ENCODE measurements at regions not wholly inside any gene's neighbourhood (a gene's known extent, or its start where the extent isn't known, plus 50 kb on each side); places are given as distances from the start of the nearest gene placed in this dataset.

DNA sequence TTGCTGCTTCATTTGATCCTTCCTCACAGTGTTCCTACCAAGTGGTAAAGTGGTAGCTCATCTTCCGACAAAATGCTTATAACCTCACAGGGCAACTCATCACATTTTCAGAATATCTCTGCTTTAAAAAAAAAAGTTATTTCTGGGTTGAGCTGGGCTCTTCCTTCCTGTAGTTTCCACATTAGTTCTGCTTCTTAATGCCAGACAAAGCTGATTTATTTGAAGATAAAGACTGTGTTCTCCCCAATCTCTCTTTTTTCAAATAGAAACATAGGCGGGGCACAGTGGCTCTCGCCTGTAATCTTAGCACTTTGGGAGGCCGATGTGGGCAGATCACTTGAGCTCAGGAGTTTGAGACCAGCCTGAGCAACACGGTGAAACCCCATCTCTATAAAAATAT, 273.1 kb downstream of the ACTL7B start:
- TF ChIP-seq, protein P1, sequence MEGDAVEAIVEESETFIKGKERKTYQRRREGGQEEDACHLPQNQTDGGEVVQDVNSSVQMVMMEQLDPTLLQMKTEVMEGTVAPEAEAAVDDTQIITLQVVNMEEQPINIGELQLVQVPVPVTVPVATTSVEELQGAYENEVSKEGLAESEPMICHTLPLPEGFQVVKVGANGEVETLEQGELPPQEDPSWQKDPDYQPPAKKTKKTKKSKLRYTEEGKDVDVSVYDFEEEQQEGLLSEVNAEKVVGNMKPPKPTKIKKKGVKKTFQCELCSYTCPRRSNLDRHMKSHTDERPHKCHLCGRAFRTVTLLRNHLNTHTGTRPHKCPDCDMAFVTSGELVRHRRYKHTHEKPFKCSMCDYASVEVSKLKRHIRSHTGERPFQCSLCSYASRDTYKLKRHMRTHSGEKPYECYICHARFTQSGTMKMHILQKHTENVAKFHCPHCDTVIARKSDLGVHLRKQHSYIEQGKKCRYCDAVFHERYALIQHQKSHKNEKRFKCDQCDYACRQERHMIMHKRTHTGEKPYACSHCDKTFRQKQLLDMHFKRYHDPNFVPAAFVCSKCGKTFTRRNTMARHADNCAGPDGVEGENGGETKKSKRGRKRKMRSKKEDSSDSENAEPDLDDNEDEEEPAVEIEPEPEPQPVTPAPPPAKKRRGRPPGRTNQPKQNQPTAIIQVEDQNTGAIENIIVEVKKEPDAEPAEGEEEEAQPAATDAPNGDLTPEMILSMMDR (IDR thresholded peaks at IDR 0.05; ENCODE audit: unreplicated experiment): no peak
- peaks cover 52% of the 10 kb centered on the region for H3K27me3 Mint-ChIP-seq (ENCODE audit: unreplicated experiment)
- no peaks in the 10 kb centered on the region for H3K4me1 Mint-ChIP-seq (ENCODE audit: low read depth, unreplicated experiment)
- CTCF ChIA-PET: no interaction called here
- no peak overlapping the region for H3K4me3 Mint-ChIP-seq (ENCODE audit: low read depth, unreplicated experiment)
- intact Hi-C loops (cut with micrococcal nuclease; ENCODE audit: unreplicated experiment): no loop called here
- no peak overlapping the region for H3K27ac Mint-ChIP-seq (ENCODE audit: unreplicated experiment)
- no peaks in the 10 kb centered on the region for H3K36me3 Mint-ChIP-seq (ENCODE audit: insufficient read depth, unreplicated experiment)
- DNase-seq: no peak
- no TSS peak for BruUV-seq (replicated peaks)
- H3K9me3 Mint-ChIP-seq (ENCODE audit: low read depth, unreplicated experiment): no peaks in the 10 kb centered on the region

DNA sequence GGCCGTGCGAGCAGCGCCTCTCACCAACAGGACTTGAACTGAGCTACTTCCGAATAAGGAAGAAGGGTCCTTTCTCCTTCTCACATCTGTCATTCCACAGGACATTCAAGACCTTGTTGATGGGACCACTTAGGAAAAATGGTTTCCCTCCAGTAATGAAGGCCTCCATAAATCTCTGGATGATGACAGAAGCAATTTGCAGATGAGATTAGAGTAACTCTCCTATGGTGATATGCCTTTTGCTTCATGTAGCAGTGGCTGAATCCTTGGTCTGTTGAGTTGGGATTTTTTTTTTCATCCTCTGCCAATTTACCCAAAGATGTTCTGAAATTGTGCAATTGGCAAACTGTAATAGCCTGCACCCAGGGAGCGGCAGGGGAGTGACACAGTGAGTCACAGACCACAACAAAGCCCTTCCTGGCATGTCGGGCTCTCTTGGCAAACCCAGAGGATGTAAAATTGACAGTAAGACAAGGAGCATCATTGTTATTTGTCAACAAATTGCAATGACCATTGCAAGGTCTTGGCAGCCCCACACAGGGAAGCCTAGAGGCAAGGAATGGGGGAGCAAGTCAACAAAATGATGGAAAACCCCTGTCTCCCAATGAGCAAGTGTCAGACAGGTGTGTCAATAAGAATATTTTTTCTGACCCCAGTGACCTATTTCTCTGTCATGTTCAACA, 275.9 kb downstream of the ACTL7B start:
- intact Hi-C loops (cut with micrococcal nuclease; ENCODE audit: unreplicated experiment): no loop called here
- peak; percentile 55 for DNase-seq
- Mint-ChIP-seq H3K27me3 (ENCODE audit: unreplicated experiment) (peaks cover 50% of the 10 kb centered on the region), H3K4me3 (ENCODE audit: low read depth, unreplicated experiment) (no peak overlapping the region), H3K36me3 (ENCODE audit: insufficient read depth, unreplicated experiment) (no peaks in the 10 kb centered on the region), H3K27ac (ENCODE audit: unreplicated experiment) (no peak overlapping the region), H3K4me1 (ENCODE audit: low read depth, unreplicated experiment) (no peaks in the 10 kb centered on the region), H3K9me3 (ENCODE audit: low read depth, unreplicated experiment) (no peaks in the 10 kb centered on the region)
- CTCF ChIA-PET: no interaction called here
- BruUV-seq (replicated peaks): no TSS peak
- TF ChIP-seq, protein P1 (IDR thresholded peaks at IDR 0.05; ENCODE audit: unreplicated experiment): no peak

DNA sequence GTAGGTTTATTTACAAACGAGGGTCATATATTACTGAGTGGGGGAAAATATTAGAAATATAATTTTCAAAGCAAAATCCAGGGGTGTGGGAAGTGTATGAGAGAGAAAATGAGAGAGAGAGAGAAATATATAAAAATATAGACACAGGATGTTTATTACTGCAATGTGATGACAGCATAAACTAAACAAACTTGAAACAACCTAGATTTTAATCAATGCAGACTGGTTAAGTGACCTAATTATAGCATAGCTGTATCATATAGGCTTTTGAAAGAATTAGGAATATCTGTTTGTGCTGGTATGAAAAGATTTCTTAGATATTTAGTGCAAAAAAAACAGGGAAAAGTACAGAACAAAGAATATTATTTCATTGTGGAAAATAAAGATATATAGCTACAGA, 280.5 kb downstream of the ACTL7B start:
- TF ChIP-seq, protein P1 (IDR thresholded peaks at IDR 0.05; ENCODE audit: unreplicated experiment): no peak
- H3K27me3 Mint-ChIP-seq (ENCODE audit: unreplicated experiment): peaks cover 19% of the 10 kb centered on the region
- no peaks in the 10 kb centered on the region for H3K4me1 Mint-ChIP-seq (ENCODE audit: low read depth, unreplicated experiment)
- no peaks in the 10 kb centered on the region for H3K9me3 Mint-ChIP-seq (ENCODE audit: low read depth, unreplicated experiment)
- no peak overlapping the region for H3K27ac Mint-ChIP-seq (ENCODE audit: unreplicated experiment)
- DNase-seq: no peak
- no TSS peak for BruUV-seq (replicated peaks)
- no peak overlapping the region for H3K4me3 Mint-ChIP-seq (ENCODE audit: low read depth, unreplicated experiment)
- no peaks in the 10 kb centered on the region for H3K36me3 Mint-ChIP-seq (ENCODE audit: insufficient read depth, unreplicated experiment)
- intact Hi-C loops (cut with micrococcal nuclease; ENCODE audit: unreplicated experiment): no loop called here
- CTCF ChIA-PET: no interaction called here

DNA sequence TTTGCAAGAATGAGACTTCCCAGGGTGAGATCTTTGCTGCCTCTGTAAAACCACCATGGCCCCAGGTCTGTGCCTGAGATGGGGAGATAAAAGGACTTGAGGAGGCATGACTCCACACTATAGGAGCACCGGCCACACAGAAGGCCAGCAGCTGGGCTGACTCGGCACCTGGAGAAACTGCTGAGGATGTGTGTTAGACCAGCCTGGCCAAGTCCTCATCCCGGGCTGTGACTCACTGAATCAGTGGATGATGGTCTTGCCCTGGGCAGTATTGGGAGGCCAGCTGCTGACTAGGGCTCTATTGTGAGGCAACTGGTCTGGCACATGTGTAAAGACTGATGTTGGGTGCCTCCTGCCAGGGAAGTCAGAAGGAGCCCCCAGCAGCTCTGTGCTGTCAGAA, 286.2 kb downstream of the ACTL7B start:
- no peak overlapping the region for H3K27ac Mint-ChIP-seq (ENCODE audit: unreplicated experiment)
- no peaks in the 10 kb centered on the region for H3K9me3 Mint-ChIP-seq (ENCODE audit: low read depth, unreplicated experiment)
- CTCF ChIA-PET: no interaction called here
- no TSS peak for BruUV-seq (replicated peaks)
- peaks cover 10% of the 10 kb centered on the region for H3K4me1 Mint-ChIP-seq (ENCODE audit: low read depth, unreplicated experiment)
- DNase-seq: no peak
- intact Hi-C loops (cut with micrococcal nuclease; ENCODE audit: unreplicated experiment): loop anchor here (5.0 kb wide), 2 partner anchors 193 to 243 kb away; no protein-coding TSS in a partner anchor
- no peaks in the 10 kb centered on the region for H3K36me3 Mint-ChIP-seq (ENCODE audit: insufficient read depth, unreplicated experiment)
- TF ChIP-seq, protein P1 (IDR thresholded peaks at IDR 0.05; ENCODE audit: unreplicated experiment): no peak
- H3K27me3 Mint-ChIP-seq (ENCODE audit: unreplicated experiment): no peaks in the 10 kb centered on the region
- H3K4me3 Mint-ChIP-seq (ENCODE audit: low read depth, unreplicated experiment): no peak overlapping the region
